ENCODE measurements at regions not wholly inside any gene's neighbourhood (a gene's known extent, or its start where the extent isn't known, plus 50 kb on each side); places are given as distances from the start of the nearest gene placed in this dataset.
"Not testable (repeated sequence)": the region's sequence is repeated elsewhere in the genome, so short reads cannot be mapped to it uniquely, and the experiment has no call there.

DNA sequence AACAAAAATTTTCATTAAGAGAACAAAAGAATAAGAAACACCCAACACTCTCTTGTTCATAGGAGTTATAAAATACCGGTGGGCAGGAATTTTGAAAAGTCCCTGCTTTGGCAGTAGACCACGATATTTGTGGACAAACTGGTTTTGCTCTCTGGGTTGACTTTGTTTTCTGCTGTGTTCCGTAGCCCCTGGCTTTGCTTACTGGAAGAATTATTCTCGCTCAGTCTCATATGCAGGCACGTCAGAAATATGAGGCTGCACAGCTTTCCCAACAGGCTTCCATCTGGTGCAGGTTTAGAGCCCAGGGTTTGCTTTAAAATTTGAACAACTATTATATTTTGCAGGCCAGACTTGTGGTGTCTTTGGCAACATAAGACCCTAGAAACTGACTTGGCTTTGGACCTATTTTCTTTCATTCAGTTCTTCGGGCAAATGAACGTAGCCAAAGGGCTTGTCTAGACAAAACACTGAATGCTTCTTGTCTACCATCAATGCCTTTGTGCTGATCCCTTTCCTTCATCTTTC lies 2012.6 kb downstream of the PCDH9 start:
- H3K4me3 ChIP-seq (ENCODE audit: low read length) = no peak overlapping the region
- H3K36me3 ChIP-seq (ENCODE audit: control insufficient read depth, insufficient read depth, low read length) = no peaks in the 10 kb centered on the region
- H2BK120ac ChIP-seq (ENCODE audit: low read depth, low read length) = no peak overlapping the region
- WGBS (ENCODE audit: extremely low coverage, insufficient coverage, low lambda C conversion rate) = no CpG with 5 or more reads among the region's 7 CpGs
- H3K4me2 ChIP-seq (ENCODE audit: low read length) = no peak overlapping the region
- H3K9ac ChIP-seq (ENCODE audit: low read length) = no peak overlapping the region
- no peak overlapping the region for H2BK15ac ChIP-seq (replicated peaks; ENCODE audit: low read depth)
- DNase-seq = no peak
- no peak overlapping the region for H4K5ac ChIP-seq (ENCODE audit: low read length)
- H3K79me1 ChIP-seq (ENCODE audit: low read length) = no peaks in the 10 kb centered on the region
- H3K27ac ChIP-seq (ENCODE audit: low read depth, low read length) = no peak overlapping the region
- H3K56ac ChIP-seq (ENCODE audit: low read length) = no peak overlapping the region
- H3K4ac ChIP-seq (ENCODE audit: low read depth, low read length) = no peak overlapping the region
- H2BK5ac ChIP-seq (ENCODE audit: low read length) = no peak overlapping the region
- H4K8ac ChIP-seq (ENCODE audit: low read depth, low read length) = no peak overlapping the region
- no peaks in the 10 kb centered on the region for H3K4me1 ChIP-seq (ENCODE audit: control insufficient read depth, low read depth, low read length)
- no peak overlapping the region for H3K18ac ChIP-seq (ENCODE audit: low read length)
- no peak overlapping the region for H2AK5ac ChIP-seq (ENCODE audit: low read length)
- H3K27me3 ChIP-seq (ENCODE audit: insufficient read depth, low read length, poor library complexity) = no peaks in the 10 kb centered on the region
- H3K23ac ChIP-seq (ENCODE audit: low read length) = no peak overlapping the region
- no peaks in the 10 kb centered on the region for H3K79me2 ChIP-seq (ENCODE audit: control insufficient read depth, insufficient read depth, low read length)

DNA sequence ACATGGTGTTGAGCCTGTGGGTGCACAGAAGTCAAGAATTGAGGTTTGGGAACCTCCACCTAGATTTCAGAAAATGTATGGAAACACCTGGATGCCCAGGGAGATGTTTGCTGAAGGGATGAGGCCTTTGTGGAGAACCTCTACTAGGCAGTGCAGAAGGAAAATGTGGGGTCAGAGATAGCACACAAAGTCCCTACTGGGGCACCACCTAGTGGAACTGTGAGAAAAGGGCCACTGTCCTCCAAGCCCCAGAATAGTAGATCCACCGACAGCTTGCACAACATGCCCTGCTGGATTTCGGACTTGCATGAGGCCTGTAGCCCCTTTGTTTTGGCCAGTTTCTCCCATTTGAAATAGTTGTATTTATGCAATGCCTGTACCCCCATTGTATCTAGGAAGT lies 2027.3 kb downstream of the PCDH9 start:
- H3K18ac ChIP-seq (ENCODE audit: low read length); H2BK5ac ChIP-seq (ENCODE audit: low read length): not testable (repeated sequence)

DNA sequence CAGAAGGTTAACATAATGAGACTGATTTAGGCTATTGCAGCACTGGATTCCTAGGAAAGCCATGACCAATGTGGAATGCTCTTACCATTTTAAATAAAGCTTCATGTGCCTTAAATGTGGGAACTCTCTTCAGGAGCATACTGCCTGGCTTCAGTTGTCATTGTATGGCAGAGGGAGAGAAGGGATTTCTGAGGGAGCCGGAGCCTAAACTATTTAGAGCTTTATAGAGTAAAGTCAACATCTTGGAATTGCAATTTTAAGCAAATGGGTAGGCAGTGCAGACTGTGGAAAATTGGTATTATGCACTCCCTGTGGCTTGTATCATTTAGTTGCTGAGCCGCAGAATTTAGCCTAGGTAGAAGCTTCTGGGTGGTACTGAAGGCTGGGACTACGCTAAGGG lies 2041.4 kb downstream of the PCDH9 start:
- Histone ChIP-seq H3K9ac (ENCODE audit: low read length) (no peak overlapping the region), H3K79me2 (ENCODE audit: control insufficient read depth, insufficient read depth, low read length) (no peaks in the 10 kb centered on the region), H3K27me3 (ENCODE audit: insufficient read depth, low read length, poor library complexity) (no peaks in the 10 kb centered on the region), H3K23ac (ENCODE audit: low read length) (no peak overlapping the region), H3K4ac (ENCODE audit: low read depth, low read length) (no peak overlapping the region), H3K4me3 (ENCODE audit: low read length) (no peak overlapping the region), H4K8ac (ENCODE audit: low read depth, low read length) (no peak overlapping the region), H3K56ac (ENCODE audit: low read length) (no peak overlapping the region), H2BK15ac (replicated peaks; ENCODE audit: low read depth) (no peak overlapping the region), H4K5ac (ENCODE audit: low read length) (no peak overlapping the region), H3K4me1 (ENCODE audit: control insufficient read depth, low read depth, low read length) (no peaks in the 10 kb centered on the region), H3K4me2 (ENCODE audit: low read length) (no peak overlapping the region), H2BK120ac (ENCODE audit: low read depth, low read length) (no peak overlapping the region), H3K27ac (ENCODE audit: low read depth, low read length) (no peak overlapping the region), H3K36me3 (ENCODE audit: control insufficient read depth, insufficient read depth, low read length) (no peaks in the 10 kb centered on the region), H2BK5ac (ENCODE audit: low read length) (no peak overlapping the region), H3K79me1 (ENCODE audit: low read length) (no peaks in the 10 kb centered on the region), H2AK5ac (ENCODE audit: low read length) (no peak overlapping the region), H3K18ac (ENCODE audit: low read length) (no peak overlapping the region)
- WGBS (ENCODE audit: extremely low coverage, insufficient coverage, low lambda C conversion rate) = no CpG with 5 or more reads among the region's 3 CpGs
- DNase-seq = no peak

More for the DNA sequence above, 2027.3 kb downstream of the PCDH9 start:
- not testable (repeated sequence) for DNase-seq; H2BK120ac ChIP-seq (ENCODE audit: low read depth, low read length); H2AK5ac ChIP-seq (ENCODE audit: low read length); H3K4me3 ChIP-seq (ENCODE audit: low read length); H4K5ac ChIP-seq (ENCODE audit: low read length); H3K27me3 ChIP-seq (ENCODE audit: insufficient read depth, low read length, poor library complexity); H4K8ac ChIP-seq (ENCODE audit: low read depth, low read length); H3K36me3 ChIP-seq (ENCODE audit: control insufficient read depth, insufficient read depth, low read length); H3K4ac ChIP-seq (ENCODE audit: low read depth, low read length); H3K56ac ChIP-seq (ENCODE audit: low read length); H3K4me2 ChIP-seq (ENCODE audit: low read length); H3K23ac ChIP-seq (ENCODE audit: low read length); H2BK15ac ChIP-seq (replicated peaks; ENCODE audit: low read depth); H3K79me1 ChIP-seq (ENCODE audit: low read length); H3K79me2 ChIP-seq (ENCODE audit: control insufficient read depth, insufficient read depth, low read length); H3K9ac ChIP-seq (ENCODE audit: low read length); H3K4me1 ChIP-seq (ENCODE audit: control insufficient read depth, low read depth, low read length); H3K27ac ChIP-seq (ENCODE audit: low read depth, low read length)
- WGBS (ENCODE audit: extremely low coverage, insufficient coverage, low lambda C conversion rate) = no CpG with 5 or more reads among the region's 2 CpGs

DNA sequence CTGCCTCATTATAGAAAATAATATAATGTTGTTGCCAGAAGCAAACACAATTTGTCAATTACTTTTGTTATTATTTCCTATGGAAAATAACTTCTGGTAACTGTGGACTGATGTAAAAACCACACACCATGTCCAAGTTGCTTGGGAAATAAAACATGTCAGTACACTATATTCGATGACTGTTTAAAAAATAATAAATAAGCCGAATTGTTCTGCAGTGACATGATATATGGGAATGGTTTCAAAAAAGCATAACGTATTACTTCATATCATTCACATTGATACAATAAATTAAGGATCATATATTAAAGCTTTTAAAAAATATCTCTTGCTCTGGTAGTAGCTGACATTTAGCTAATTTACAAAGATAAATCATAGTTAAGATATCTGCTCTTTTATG lies 2062.1 kb downstream of the PCDH9 start:
- no peak overlapping the region for H3K9ac ChIP-seq (ENCODE audit: low read length)
- no peak overlapping the region for H2BK15ac ChIP-seq (replicated peaks; ENCODE audit: low read depth)
- no peak overlapping the region for H4K8ac ChIP-seq (ENCODE audit: low read depth, low read length)
- no CpG with 5 or more reads among the region's 3 CpGs for WGBS (ENCODE audit: extremely low coverage, insufficient coverage, low lambda C conversion rate)
- no peaks in the 10 kb centered on the region for H3K27me3 ChIP-seq (ENCODE audit: insufficient read depth, low read length, poor library complexity)
- H3K27ac ChIP-seq (ENCODE audit: low read depth, low read length) = no peak overlapping the region
- H3K79me2 ChIP-seq (ENCODE audit: control insufficient read depth, insufficient read depth, low read length) = no peaks in the 10 kb centered on the region
- H3K23ac ChIP-seq (ENCODE audit: low read length) = no peak overlapping the region
- H3K4me2 ChIP-seq (ENCODE audit: low read length) = no peak overlapping the region
- H3K56ac ChIP-seq (ENCODE audit: low read length) = no peak overlapping the region
- H3K79me1 ChIP-seq (ENCODE audit: low read length) = no peaks in the 10 kb centered on the region
- H2AK5ac ChIP-seq (ENCODE audit: low read length) = no peak overlapping the region
- no peaks in the 10 kb centered on the region for H3K36me3 ChIP-seq (ENCODE audit: control insufficient read depth, insufficient read depth, low read length)
- H3K18ac ChIP-seq (ENCODE audit: low read length) = no peak overlapping the region
- H3K4me1 ChIP-seq (ENCODE audit: control insufficient read depth, low read depth, low read length) = no peaks in the 10 kb centered on the region
- no peak overlapping the region for H2BK120ac ChIP-seq (ENCODE audit: low read depth, low read length)
- no peak overlapping the region for H4K5ac ChIP-seq (ENCODE audit: low read length)
- H3K4ac ChIP-seq (ENCODE audit: low read depth, low read length) = no peak overlapping the region
- H3K4me3 ChIP-seq (ENCODE audit: low read length) = no peak overlapping the region
- no peak overlapping the region for H2BK5ac ChIP-seq (ENCODE audit: low read length)
- no peak for DNase-seq

DNA sequence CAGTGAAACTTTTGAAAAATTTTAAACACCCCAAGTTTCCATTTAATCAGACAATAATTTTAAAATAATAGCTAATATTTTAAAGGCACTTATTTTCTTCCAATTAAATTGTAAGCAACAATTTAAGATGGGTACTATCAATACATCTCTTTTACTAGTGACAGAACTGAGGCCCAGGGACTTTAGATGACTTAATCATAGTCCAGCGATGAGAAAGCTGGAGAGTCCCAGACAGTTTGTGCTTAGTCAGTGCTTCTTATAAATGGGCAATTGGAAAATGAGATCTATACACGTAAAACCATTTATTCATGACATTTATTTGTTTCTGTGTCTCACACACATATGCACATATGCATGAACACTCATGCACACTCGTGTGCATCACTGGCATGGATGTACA lies 2063.5 kb downstream of the PCDH9 start:
- Histone ChIP-seq H3K27ac (ENCODE audit: low read depth, low read length) (no peak overlapping the region), H4K5ac (ENCODE audit: low read length) (no peak overlapping the region), H3K9ac (ENCODE audit: low read length) (no peak overlapping the region), H2BK120ac (ENCODE audit: low read depth, low read length) (no peak overlapping the region), H3K56ac (ENCODE audit: low read length) (no peak overlapping the region), H2BK5ac (ENCODE audit: low read length) (no peak overlapping the region), H3K27me3 (ENCODE audit: insufficient read depth, low read length, poor library complexity) (no peaks in the 10 kb centered on the region), H2AK5ac (ENCODE audit: low read length) (no peak overlapping the region), H3K4me3 (ENCODE audit: low read length) (no peak overlapping the region), H3K79me1 (ENCODE audit: low read length) (no peaks in the 10 kb centered on the region), H3K36me3 (ENCODE audit: control insufficient read depth, insufficient read depth, low read length) (no peaks in the 10 kb centered on the region), H4K8ac (ENCODE audit: low read depth, low read length) (no peak overlapping the region), H2BK15ac (replicated peaks; ENCODE audit: low read depth) (no peak overlapping the region), H3K4me1 (ENCODE audit: control insufficient read depth, low read depth, low read length) (no peaks in the 10 kb centered on the region), H3K18ac (ENCODE audit: low read length) (no peak overlapping the region), H3K4ac (ENCODE audit: low read depth, low read length) (no peak overlapping the region), H3K4me2 (ENCODE audit: low read length) (no peak overlapping the region), H3K79me2 (ENCODE audit: control insufficient read depth, insufficient read depth, low read length) (no peaks in the 10 kb centered on the region), H3K23ac (ENCODE audit: low read length) (no peak overlapping the region)
- no CpG with 5 or more reads among the region's 3 CpGs for WGBS (ENCODE audit: extremely low coverage, insufficient coverage, low lambda C conversion rate)
- DNase-seq = no peak

DNA sequence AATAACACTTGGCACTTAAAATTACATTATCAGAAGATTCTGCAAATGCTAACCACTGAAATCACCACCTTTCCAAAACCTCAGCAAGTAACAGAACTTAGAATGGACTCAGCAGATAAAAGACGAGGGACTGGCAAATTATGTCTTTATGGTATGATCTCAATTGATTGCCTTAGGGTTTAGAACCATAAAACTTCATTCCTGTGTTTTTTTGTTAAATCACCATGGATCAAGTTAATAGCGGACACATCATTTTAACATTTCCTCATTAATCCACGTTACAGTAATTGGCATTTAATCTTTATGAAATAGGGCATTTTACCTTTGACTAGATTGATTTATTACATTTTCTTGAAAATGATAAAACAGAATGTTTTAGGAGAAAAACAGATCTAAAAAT lies 2070.3 kb downstream of the PCDH9 start:
- Histone ChIP-seq H3K27me3 (ENCODE audit: insufficient read depth, low read length, poor library complexity) (no peaks in the 10 kb centered on the region), H2BK5ac (ENCODE audit: low read length) (no peak overlapping the region), H3K23ac (ENCODE audit: low read length) (no peak overlapping the region), H3K4me2 (ENCODE audit: low read length) (no peak overlapping the region), H2AK5ac (ENCODE audit: low read length) (no peak overlapping the region), H3K9ac (ENCODE audit: low read length) (no peak overlapping the region), H3K56ac (ENCODE audit: low read length) (no peak overlapping the region), H2BK15ac (replicated peaks; ENCODE audit: low read depth) (no peak overlapping the region), H3K18ac (ENCODE audit: low read length) (no peak overlapping the region), H3K27ac (ENCODE audit: low read depth, low read length) (no peak overlapping the region), H4K5ac (ENCODE audit: low read length) (no peak overlapping the region), H3K79me1 (ENCODE audit: low read length) (no peaks in the 10 kb centered on the region), H2BK120ac (ENCODE audit: low read depth, low read length) (no peak overlapping the region), H3K4me1 (ENCODE audit: control insufficient read depth, low read depth, low read length) (no peaks in the 10 kb centered on the region), H3K4ac (ENCODE audit: low read depth, low read length) (no peak overlapping the region), H3K4me3 (ENCODE audit: low read length) (no peak overlapping the region), H4K8ac (ENCODE audit: low read depth, low read length) (no peak overlapping the region), H3K36me3 (ENCODE audit: control insufficient read depth, insufficient read depth, low read length) (no peaks in the 10 kb centered on the region), H3K79me2 (ENCODE audit: control insufficient read depth, insufficient read depth, low read length) (no peaks in the 10 kb centered on the region)
- no peak for DNase-seq
- WGBS (ENCODE audit: extremely low coverage, insufficient coverage, low lambda C conversion rate) = no CpG with 5 or more reads among the region's 3 CpGs
